ENCODE measurements at regions not wholly inside any gene's neighbourhood (a gene's known extent, or its start where the extent isn't known, plus 50 kb on each side); places are given as distances from the start of the nearest gene placed in this dataset.

GRCh38 chr1:17933971-17934370, 173.6 kb upstream of the IGSF21 start:
- no peak for DNase-seq

DNA sequence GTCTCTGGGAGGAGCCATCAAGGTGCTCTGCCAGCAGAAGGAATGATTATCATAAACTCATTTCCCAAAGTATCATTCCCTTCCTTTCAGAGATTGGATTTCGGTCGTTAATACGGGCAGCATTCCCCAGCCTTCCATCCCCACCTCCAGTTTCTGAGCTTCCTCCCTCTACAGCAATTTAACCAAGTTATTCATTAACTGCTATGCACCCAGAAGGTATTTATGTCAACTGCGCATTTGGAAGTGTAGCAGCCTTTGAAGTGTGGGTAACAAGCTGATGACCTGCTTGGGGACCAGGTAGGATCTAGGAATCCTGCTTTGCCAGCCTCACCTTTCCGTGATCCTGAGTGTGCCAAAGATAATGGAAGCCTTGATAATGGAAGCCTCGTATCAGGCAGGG, 172.4 kb upstream of the IGSF21 start:
- DNase-seq = no peak

- no peak for DNase-seq
Measured at GRCh38 chr1:17941431-17942189, 166.0 kb upstream of the IGSF21 start.

DNA sequence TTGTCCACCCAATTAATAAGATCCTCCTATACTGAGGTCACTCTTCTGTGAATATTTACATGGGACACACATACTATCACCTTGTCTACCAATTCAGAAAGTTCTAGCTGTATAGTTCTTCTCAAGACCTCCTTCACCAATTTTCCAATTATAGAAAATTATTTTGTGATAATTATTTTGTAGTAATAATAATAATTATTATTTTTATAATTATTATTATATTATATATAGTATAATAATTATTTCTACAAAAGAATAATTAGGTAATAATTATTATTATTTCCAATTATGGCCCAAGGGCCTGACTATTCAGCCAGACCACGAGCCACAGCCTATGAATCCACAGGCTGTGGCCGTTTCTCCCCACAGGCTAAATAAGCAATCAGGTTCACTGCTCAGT, 164.1 kb upstream of the IGSF21 start:
- DNase-seq = no peak

- DNase-seq = no peak
Measured at GRCh38 chr1:17944646-17945045, 163.0 kb upstream of the IGSF21 start.

DNA sequence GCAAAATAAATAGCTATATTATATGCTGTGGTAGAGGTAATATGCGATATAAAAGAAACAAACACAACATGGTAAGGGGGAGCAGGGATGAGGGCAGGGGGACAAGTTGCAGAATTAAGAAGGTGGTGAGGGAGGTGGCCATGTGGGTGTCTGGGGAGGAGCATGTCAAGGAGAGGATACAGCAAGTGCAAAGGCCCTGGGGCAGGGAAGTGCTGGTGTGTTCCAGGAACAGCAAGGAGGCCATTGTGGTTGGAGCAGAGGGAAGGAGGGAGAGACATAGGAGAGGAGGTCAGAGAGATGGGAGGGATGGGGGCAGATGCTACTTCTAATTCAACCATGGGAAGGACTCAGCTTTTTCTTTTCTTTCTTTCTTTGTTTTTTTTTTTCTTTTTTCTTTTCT, 161.2 kb upstream of the IGSF21 start:
- no peak for DNase-seq

GRCh38 chr1:17948594-17948993, 159.0 kb upstream of the IGSF21 start:
- DNase-seq = no peak

GRCh38 chr1:17949511-17949910, 158.1 kb upstream of the IGSF21 start:
- no peak for DNase-seq

GRCh38 chr1:17950728-17951127, 156.9 kb upstream of the IGSF21 start:
- DNase-seq = no peak

DNA sequence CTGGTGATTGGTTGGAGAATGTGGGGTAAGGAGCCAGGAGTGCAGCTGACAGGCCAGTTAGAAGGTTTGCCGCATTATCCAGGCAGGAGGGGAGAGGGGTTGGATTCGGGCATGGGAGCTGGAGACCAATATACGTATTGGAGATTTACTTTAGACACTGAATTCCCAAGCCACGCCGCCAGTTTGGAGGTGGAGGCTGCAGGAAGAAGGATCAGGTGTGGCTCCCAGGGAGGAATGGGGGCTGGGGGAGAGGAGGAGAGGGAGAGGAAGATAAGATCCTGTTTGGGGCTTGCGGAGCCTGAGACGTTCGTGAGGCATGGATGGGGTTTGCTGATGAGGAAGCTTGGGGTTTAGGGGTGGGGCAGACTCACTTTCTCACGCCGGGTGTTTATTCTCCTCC, 155.1 kb upstream of the IGSF21 start:
- no peak for DNase-seq

- DNase-seq = no peak
Measured at GRCh38 chr1:17953921-17954320, 153.7 kb upstream of the IGSF21 start.

DNA sequence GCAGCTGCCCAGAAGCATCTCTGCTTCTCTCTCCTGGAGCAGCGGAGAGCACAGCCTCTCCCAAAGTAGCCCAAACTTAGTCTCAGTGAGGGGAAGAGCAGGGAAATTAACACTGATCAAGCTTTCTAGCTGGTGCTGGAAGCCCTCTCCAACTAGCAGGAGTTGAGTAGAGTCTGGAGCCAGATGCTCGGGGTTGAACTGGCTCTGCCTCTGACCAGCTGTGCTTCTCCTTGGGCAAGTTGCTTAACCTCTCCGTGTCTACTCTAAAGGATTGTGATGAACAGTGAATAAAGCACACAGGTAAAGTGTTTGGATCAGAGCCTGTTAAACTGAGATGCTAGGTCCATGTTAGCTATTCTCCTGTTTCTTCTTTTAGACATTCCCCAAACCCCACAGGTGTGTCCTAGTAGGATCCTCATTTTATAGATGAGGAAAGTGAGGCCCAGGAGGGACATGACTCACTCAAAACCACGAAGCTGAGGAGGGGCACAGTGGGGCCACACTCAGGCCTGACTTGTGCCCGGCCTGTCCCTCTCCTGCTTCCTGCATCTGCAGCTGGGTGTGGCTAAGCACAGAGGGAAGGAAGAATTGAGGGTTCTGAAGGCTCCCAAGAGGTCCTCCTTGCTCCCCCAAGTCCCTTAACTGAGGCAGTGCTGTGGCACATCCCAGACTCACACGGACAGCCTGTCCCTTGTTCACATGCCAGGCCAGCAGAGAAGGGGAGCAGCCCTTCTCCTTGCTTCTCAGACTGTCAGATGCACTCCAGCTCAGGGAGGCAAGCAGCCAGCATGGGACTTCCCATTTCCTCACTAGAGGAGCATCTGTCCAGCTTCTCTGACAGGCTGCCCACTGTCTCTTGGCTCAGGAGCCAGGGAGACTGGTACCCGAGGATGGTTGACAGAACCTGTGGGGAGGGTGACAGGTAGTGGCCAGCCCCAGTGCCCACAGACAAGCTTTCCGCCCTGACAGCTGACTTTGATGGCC, 152.0 kb upstream of the IGSF21 start:
- no peak for DNase-seq

- no peak for DNase-seq
Measured at GRCh38 chr1:17957588-17958267, 149.9 kb upstream of the IGSF21 start.

- DNase-seq = no peak
Measured at GRCh38 chr1:17958704-17959103, 148.9 kb upstream of the IGSF21 start.

GRCh38 chr1:17963513-17963912, 144.1 kb upstream of the IGSF21 start:
- DNase-seq = no peak

GRCh38 chr1:17965515-17966100, 142.0 kb upstream of the IGSF21 start:
- DNase-seq = no peak

GRCh38 chr1:17966341-17966740, 141.3 kb upstream of the IGSF21 start:
- no peak for DNase-seq

DNA sequence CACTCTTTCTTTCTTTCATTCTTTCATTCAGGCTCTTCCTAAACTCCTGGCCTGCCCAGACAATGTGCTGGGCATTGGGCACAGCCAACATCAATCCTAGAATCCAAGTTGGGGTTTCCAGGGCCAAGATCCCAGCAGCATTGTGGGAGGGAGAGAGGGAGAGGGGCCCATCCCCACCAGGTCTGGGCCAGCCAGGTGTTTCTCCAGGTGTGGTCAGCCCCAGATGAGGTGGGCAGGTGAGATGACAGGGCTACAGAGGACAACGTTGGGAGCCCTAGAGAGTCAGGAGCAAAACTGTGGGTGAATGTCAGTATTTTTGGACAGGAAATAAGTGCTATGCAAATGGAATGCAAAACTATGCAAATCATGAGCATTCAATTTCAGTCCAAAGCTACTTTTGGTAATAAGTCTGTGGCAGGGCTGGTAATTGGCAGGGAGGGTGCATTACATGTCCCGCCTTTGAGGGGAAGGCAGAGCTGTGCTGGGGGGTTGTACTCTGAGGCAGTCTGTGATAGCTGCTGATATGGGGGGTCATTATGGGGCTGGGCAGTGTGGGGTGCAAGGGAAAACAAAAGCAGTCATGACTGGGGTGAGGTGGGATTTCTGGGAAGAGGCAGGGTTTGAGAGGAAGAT, 139.9 kb upstream of the IGSF21 start:
- no peak for DNase-seq

DNA sequence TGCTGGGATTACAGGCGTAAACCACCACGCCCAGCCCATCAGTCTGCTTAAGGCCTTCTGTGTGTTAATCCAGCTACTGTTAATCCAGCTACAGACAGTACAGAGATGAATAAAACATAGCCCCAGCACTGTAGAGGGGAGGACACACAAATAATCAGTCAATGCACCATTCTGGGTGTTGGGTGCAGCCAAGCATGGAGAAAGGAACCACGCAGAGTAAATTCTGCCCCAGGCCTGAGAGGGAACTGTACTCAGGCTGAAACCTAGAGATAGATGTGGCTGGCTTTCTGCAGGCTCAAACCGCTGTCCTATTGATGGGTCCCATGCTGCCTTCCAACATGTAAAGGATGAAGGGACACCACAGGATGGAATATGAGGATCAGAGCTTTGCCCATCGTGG, 136.8 kb upstream of the IGSF21 start:
- no peak for DNase-seq

GRCh38 chr1:17973694-17974093, 133.9 kb upstream of the IGSF21 start:
- DNase-seq = no peak

DNA sequence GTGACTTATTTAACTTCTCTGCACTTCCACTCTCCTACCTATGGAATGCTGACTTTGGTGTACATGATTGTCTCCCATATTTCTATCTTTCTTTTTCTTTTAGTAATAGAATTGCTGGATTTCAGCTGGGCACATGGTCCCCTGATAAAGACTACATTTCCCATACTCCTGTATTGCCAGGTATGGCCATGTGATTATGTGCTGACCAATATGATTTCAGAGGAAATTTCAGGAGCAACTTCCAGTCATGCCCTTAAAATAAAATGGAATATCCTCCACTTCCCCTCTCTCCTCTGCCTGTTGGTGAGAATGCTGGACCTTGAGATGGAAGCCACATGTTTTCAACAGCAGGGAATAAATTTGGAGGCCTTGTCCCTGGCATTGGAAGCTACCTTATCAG, 130.7 kb upstream of the IGSF21 start:
- no peak for DNase-seq

DNA sequence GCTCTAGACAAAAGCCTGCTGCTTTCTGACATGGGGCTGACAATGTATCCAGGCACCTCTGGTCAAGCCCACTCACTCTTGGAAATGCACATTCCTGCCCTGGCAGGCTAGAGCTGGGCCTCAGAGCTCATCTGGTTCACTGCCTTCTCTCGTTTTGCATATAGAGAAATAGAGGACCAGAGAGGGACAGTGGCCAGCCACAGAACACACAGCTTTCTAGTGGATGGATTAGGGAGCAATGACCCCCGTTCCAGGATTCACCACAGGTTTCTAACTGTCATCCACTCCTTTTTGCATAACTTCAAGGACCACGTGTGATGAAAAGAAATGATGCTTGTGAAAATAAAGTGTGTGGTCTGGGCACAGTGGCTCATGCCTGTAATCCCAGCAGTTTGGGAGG, 129.6 kb upstream of the IGSF21 start:
- DNase-seq = no peak

GRCh38 chr1:17979815-17980214, 127.8 kb upstream of the IGSF21 start:
- no peak for DNase-seq

All from hematopoietic multipotent progenitor cell treated with erythropoietin and hydrocortisone succinate and interleukin-3 and kit ligand, for 8 days (in vitro differentiated cells).